ENCODE measurements at regions not wholly inside any gene's neighbourhood (a gene's known extent, or its start where the extent isn't known, plus 50 kb on each side); places are given as distances from the start of the nearest gene placed in this dataset.

GRCh38 chr10:7491230-7491629 is 80.4 kb upstream of the SFMBT2 start:
- intact Hi-C loops (cut with DNase I): no loop called here
- Histone ChIP-seq H3K9me3 (no peaks in the 10 kb centered on the region), H3K27ac (no peak overlapping the region), H3K4me1 (peaks cover 0 to 6% (median 0%) of the 10 kb centered on the region in 4 donors), H3K4me3 (no peak overlapping the region), H3K36me3 (no peaks in the 10 kb centered on the region), H3K27me3 (no peaks in the 10 kb centered on the region)
- no peak for ATAC-seq
- DNase-seq: no peak
- TF ChIP-seq, protein P1, sequence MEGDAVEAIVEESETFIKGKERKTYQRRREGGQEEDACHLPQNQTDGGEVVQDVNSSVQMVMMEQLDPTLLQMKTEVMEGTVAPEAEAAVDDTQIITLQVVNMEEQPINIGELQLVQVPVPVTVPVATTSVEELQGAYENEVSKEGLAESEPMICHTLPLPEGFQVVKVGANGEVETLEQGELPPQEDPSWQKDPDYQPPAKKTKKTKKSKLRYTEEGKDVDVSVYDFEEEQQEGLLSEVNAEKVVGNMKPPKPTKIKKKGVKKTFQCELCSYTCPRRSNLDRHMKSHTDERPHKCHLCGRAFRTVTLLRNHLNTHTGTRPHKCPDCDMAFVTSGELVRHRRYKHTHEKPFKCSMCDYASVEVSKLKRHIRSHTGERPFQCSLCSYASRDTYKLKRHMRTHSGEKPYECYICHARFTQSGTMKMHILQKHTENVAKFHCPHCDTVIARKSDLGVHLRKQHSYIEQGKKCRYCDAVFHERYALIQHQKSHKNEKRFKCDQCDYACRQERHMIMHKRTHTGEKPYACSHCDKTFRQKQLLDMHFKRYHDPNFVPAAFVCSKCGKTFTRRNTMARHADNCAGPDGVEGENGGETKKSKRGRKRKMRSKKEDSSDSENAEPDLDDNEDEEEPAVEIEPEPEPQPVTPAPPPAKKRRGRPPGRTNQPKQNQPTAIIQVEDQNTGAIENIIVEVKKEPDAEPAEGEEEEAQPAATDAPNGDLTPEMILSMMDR (IDR thresholded peaks at IDR 0.05): no peak
- no peak for TF ChIP-seq POLR2A (IDR thresholded peaks at IDR 0.05)
- WGBS (ENCODE audit: insufficient coverage, low coverage, low lambda C conversion rate, missing lambda C conversion rate): 72% methylated on average over 7 of the region's 8 CpGs

- peak; percentile 41 to 62 (median 54) for ATAC-seq
- no peak for DNase-seq
Observed at GRCh38 chr10:7488418-7488829, 77.6 kb upstream of the SFMBT2 start.

GRCh38 chr10:7487528-7487927 is 76.7 kb upstream of the SFMBT2 start:
- Histone ChIP-seq H3K27me3 (no peaks in the 10 kb centered on the region), H3K4me3 (no peak overlapping the region), H3K4me1 (peaks cover 0 to 6% (median 0%) of the 10 kb centered on the region in 4 donors), H3K9me3 (no peaks in the 10 kb centered on the region), H3K27ac (no peak overlapping the region), H3K36me3 (no peaks in the 10 kb centered on the region)
- ATAC-seq: no peak
- 28% methylated on average over 2 of the region's 2 CpGs for WGBS (ENCODE audit: insufficient coverage, low coverage, low lambda C conversion rate, missing lambda C conversion rate)
- TF ChIP-seq, protein P1 (IDR thresholded peaks at IDR 0.05): no peak
- no peak for TF ChIP-seq POLR2A (IDR thresholded peaks at IDR 0.05)
- intact Hi-C loops (cut with DNase I): no loop called here
- no peak for DNase-seq

More at GRCh38 chr10:7488418-7488829, 77.6 kb upstream of the SFMBT2 start:
- Histone ChIP-seq H3K9me3 (no peaks in the 10 kb centered on the region), H3K27ac (no peak overlapping the region), H3K4me3 (no peak overlapping the region), H3K4me1 (peaks cover 0 to 6% (median 0%) of the 10 kb centered on the region in 4 donors), H3K27me3 (no peaks in the 10 kb centered on the region), H3K36me3 (no peaks in the 10 kb centered on the region)
- intact Hi-C loops (cut with DNase I): no loop called here
- TF ChIP-seq, protein P1 (IDR thresholded peaks at IDR 0.05): no peak
- no peak for TF ChIP-seq POLR2A (IDR thresholded peaks at IDR 0.05)
- 3% methylated on average over 6 of the region's 6 CpGs for WGBS (ENCODE audit: insufficient coverage, low coverage, low lambda C conversion rate, missing lambda C conversion rate)

DNA sequence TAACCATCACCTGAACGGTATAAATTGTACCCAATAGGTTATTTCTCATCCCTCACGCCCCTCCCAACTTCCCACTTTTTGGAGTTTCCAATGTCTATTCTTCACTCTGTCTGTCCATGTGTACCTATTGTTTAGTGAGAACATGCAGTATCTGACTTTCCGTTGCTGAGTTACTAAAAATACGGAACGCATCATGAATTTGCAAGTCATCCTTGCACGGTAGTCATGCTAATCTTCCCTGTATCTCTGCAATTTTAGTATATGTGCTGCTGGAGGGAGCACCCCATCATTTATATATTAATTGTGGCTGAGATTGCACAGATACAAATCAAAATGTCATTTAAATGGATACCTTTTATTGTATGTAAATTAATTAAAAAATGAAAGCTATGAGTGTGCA is 75.7 kb upstream of the SFMBT2 start:
- TF ChIP-seq POLR2A (IDR thresholded peaks at IDR 0.05): no peak
- TF ChIP-seq, protein P1 (IDR thresholded peaks at IDR 0.05): no peak
- 59% methylated on average over 6 of the region's 6 CpGs for WGBS (ENCODE audit: insufficient coverage, low coverage, low lambda C conversion rate, missing lambda C conversion rate)
- DNase-seq (no peak), ATAC-seq (no peak)
- H3K27ac ChIP-seq: no peak overlapping the region
- H3K9me3 ChIP-seq: no peaks in the 10 kb centered on the region
- no peaks in the 10 kb centered on the region for H3K36me3 ChIP-seq
- intact Hi-C loops (cut with DNase I): no loop called here
- no peaks in the 10 kb centered on the region for H3K27me3 ChIP-seq
- no peak overlapping the region for H3K4me3 ChIP-seq
- peaks cover 0 to 6% (median 0%) of the 10 kb centered on the region in 4 donors for H3K4me1 ChIP-seq

GRCh38 chr10:7485799-7486198 is 75.0 kb upstream of the SFMBT2 start:
- no peak overlapping the region for H3K4me3 ChIP-seq
- intact Hi-C loops (cut with DNase I): no loop called here
- 56% methylated on average over 13 of the region's 13 CpGs for WGBS (ENCODE audit: insufficient coverage, low coverage, low lambda C conversion rate, missing lambda C conversion rate)
- no peaks in the 10 kb centered on the region for H3K27me3 ChIP-seq
- no peaks in the 10 kb centered on the region for H3K36me3 ChIP-seq
- ATAC-seq (no peak), DNase-seq (no peak)
- peaks cover 0 to 13% (median 0%) of the 10 kb centered on the region in 4 donors for H3K4me1 ChIP-seq
- no peaks in the 10 kb centered on the region for H3K9me3 ChIP-seq
- no peak overlapping the region for H3K27ac ChIP-seq
- TF ChIP-seq POLR2A (IDR thresholded peaks at IDR 0.05): no peak
- TF ChIP-seq, protein P1 (IDR thresholded peaks at IDR 0.05): no peak
